HG03175 (cell line): ENCODE measurements at regions not wholly inside any gene's neighbourhood (a gene's known extent, or its start where the extent isn't known, plus 50 kb on each side); places are given as distances from the start of the nearest gene placed in this dataset.
"Not testable (repeated sequence)": the region's sequence is repeated elsewhere in the genome, so short reads cannot be mapped to it uniquely, and the experiment has no call there.

Source experiments
- ATAC-seq: cut with Tn5 transposase; IDR thresholded peaks from one replicate; pipeline ENCODE4 v1.9.1; 2021; ENCODE audit warnings: mild to moderate bottlenecking, moderate library complexity; ENCODE audit not compliant: unreplicated experiment

GRCh38 chr22:26958378-26958777 lies 301.0 kb downstream of the MIAT start:
- no peak for ATAC-seq

GRCh38 chr22:26964642-26965041 lies 307.3 kb downstream of the MIAT start:
- ATAC-seq, result no peak

GRCh38 chr22:26967282-26967681 lies 309.9 kb downstream of the MIAT start:
- ATAC-seq, result no peak

- ATAC-seq, result no peak
Observed at GRCh38 chr22:26968859-26969523, 311.6 kb downstream of the MIAT start.

- ATAC-seq, result no peak
Observed at GRCh38 chr22:26970809-26971394, 313.5 kb downstream of the MIAT start.

- ATAC-seq, result no peak
Observed at GRCh38 chr22:26972286-26972685, 314.9 kb downstream of the MIAT start.

- ATAC-seq, result not testable (repeated sequence)
Observed at GRCh38 chr22:26972915-26973314, 315.5 kb downstream of the MIAT start.

GRCh38 chr22:26974034-26974433 lies 316.6 kb downstream of the MIAT start:
- no peak for ATAC-seq

GRCh38 chr22:26974914-26975803 lies 317.8 kb downstream of the MIAT start:
- ATAC-seq, result no peak

- ATAC-seq, result no peak
Observed at GRCh38 chr22:26975865-26976264, 318.5 kb downstream of the MIAT start.

GRCh38 chr22:26977741-26978376 lies 320.5 kb downstream of the MIAT start:
- ATAC-seq, result no peak

GRCh38 chr22:26979294-26979693 lies 321.9 kb downstream of the MIAT start:
- ATAC-seq, result no peak

GRCh38 chr22:26981111-26981510 lies 323.7 kb downstream of the MIAT start:
- no peak for ATAC-seq

- ATAC-seq, result no peak
Observed at GRCh38 chr22:26981541-26981940, 324.2 kb downstream of the MIAT start.

- ATAC-seq, result no peak
Observed at GRCh38 chr22:26983311-26983710, 325.9 kb downstream of the MIAT start.

- ATAC-seq, result no peak
Observed at GRCh38 chr22:26985206-26985605, 327.8 kb downstream of the MIAT start.

GRCh38 chr22:26985931-26986782 lies 328.8 kb downstream of the MIAT start:
- ATAC-seq, result no peak

- ATAC-seq, result no peak
Observed at GRCh38 chr22:26986884-26987283, 329.5 kb downstream of the MIAT start.

- ATAC-seq, result no peak
Observed at GRCh38 chr22:26990503-26991189, 333.3 kb downstream of the MIAT start.

- ATAC-seq, result no peak
Observed at GRCh38 chr22:26992556-26992955, 335.2 kb downstream of the MIAT start.
